ENCODE measurements at regions not wholly inside any gene's neighbourhood (a gene's known extent, or its start where the extent isn't known, plus 50 kb on each side); places are given as distances from the start of the nearest gene placed in this dataset.

- Histone ChIP-seq H3K4me3 (ENCODE audit: low read depth in 1 of 2, low read length in 1 of 2) (no peak overlapping the region), H3K36me3 (no peaks in the 10 kb centered on the region), H3K4me1 (ENCODE audit: control insufficient read depth in 1 of 2, insufficient read depth in 1 of 2, low read depth in 1 of 2, low read length in 1 of 2) (no peaks in the 10 kb centered on the region), H3K9me3 (no peaks in the 10 kb centered on the region), H3K27me3 (no peaks in the 10 kb centered on the region), H3K27ac (no peak overlapping the region)
- no peak for TF ChIP-seq CTCF (IDR thresholded peaks at IDR 0.05)
Measured at GRCh38 chr12:60066655-60067054, 470.8 kb downstream of the SLC16A7 start.

DNA sequence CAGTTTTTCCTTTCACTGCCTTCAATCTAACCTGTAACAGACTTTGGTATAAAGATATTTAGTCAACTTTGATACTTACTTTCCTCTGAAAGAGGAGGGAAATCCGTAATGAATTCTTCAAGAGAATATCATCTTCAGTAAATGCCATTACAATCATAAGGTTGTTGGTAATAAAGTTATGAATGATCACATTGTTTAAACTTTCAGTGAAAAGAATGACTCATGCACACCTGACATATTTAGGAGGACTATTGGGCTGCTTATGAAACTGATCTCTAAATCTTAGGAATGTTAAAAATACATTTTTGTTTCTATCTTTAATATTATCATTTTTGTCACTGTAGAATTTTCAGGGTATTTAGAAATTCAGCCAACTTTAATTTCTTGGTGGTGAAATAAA lies 474.7 kb downstream of the SLC16A7 start:
- Histone ChIP-seq H3K36me3 (no peaks in the 10 kb centered on the region), H3K27me3 (no peaks in the 10 kb centered on the region), H3K27ac (no peak overlapping the region), H3K4me1 (ENCODE audit: control insufficient read depth in 1 of 2, insufficient read depth in 1 of 2, low read depth in 1 of 2, low read length in 1 of 2) (no peaks in the 10 kb centered on the region), H3K4me3 (ENCODE audit: low read depth in 1 of 2, low read length in 1 of 2) (no peak overlapping the region), H3K9me3 (no peaks in the 10 kb centered on the region)
- TF ChIP-seq CTCF (IDR thresholded peaks at IDR 0.05): no peak

DNA sequence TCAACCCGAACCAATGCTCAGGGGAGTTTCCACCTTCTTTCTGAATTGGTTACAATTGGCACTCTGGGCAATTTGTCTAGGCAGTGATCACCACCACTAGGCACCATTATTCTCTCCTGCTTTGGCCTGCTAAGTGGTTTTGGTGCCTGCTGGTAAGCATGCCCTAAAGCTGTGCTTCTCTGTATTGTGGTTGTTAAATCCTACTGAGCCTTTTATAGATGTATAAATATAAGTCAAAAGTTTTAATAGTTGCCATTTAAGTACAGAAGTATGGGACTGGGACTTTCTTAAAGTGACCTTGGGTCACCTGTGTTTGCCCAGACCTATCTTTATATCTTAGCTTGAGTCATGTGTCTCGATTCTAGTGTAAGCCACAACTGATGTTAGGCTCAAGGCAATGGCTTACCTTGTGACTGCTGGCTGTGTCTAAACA lies 475.9 kb downstream of the SLC16A7 start:
- no peak overlapping the region for H3K27ac ChIP-seq
- H3K4me1 ChIP-seq (ENCODE audit: control insufficient read depth in 1 of 2, insufficient read depth in 1 of 2, low read depth in 1 of 2, low read length in 1 of 2): no peaks in the 10 kb centered on the region
- H3K27me3 ChIP-seq: no peaks in the 10 kb centered on the region
- no peaks in the 10 kb centered on the region for H3K36me3 ChIP-seq
- no peaks in the 10 kb centered on the region for H3K9me3 ChIP-seq
- no peak overlapping the region for H3K4me3 ChIP-seq (ENCODE audit: low read depth in 1 of 2, low read length in 1 of 2)
- no peak for TF ChIP-seq CTCF (IDR thresholded peaks at IDR 0.05)

DNA sequence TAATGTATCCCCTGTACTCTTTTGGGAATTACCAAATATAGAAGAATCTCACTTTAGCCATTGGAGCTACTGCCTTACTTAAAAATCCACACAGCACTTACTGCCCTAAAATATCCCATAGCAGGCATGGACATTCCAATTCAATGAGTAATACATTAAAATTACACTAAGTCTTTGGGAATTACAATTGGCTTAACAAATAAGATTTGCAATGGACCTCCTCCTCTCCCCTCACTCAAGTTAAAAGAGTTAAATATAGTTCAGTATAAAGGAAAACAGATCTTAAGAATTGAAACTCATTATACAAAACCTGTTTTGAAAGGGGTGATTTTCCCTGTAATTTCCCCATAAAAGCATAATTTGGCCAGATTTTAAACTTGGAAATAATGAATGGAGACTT lies 477.1 kb downstream of the SLC16A7 start:
- H3K4me1 ChIP-seq (ENCODE audit: control insufficient read depth in 1 of 2, insufficient read depth in 1 of 2, low read depth in 1 of 2, low read length in 1 of 2): no peaks in the 10 kb centered on the region
- no peaks in the 10 kb centered on the region for H3K9me3 ChIP-seq
- H3K27ac ChIP-seq: no peak overlapping the region
- H3K27me3 ChIP-seq: no peaks in the 10 kb centered on the region
- H3K36me3 ChIP-seq: no peaks in the 10 kb centered on the region
- no peak overlapping the region for H3K4me3 ChIP-seq (ENCODE audit: low read depth in 1 of 2, low read length in 1 of 2)
- TF ChIP-seq CTCF (IDR thresholded peaks at IDR 0.05): no peak

DNA sequence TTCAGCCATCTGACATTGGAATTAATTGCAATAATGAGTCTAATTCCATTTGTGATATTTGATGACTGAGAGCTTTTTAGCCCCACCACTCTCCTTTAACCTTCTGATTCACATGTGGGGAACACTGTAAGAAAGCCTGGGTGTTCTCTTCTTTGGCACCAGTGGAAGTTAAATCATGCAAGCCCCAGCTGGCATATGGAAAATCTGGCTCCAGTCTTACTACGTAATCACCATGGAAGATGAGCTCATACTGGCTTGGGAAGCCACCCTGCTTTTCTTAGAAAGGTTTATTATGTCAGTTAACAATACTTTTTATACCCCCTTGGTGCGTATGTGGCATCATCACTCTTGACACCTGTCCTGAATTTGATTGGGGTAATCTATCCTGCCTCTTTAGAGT lies 479.3 kb downstream of the SLC16A7 start:
- Histone ChIP-seq H3K4me1 (ENCODE audit: control insufficient read depth in 1 of 2, insufficient read depth in 1 of 2, low read depth in 1 of 2, low read length in 1 of 2) (no peaks in the 10 kb centered on the region), H3K9me3 (no peaks in the 10 kb centered on the region), H3K27me3 (no peaks in the 10 kb centered on the region), H3K4me3 (ENCODE audit: low read depth in 1 of 2, low read length in 1 of 2) (no peak overlapping the region), H3K27ac (no peak overlapping the region), H3K36me3 (no peaks in the 10 kb centered on the region)
- TF ChIP-seq CTCF (IDR thresholded peaks at IDR 0.05): no peak

- no peaks in the 10 kb centered on the region for H3K4me1 ChIP-seq (ENCODE audit: control insufficient read depth in 1 of 2, insufficient read depth in 1 of 2, low read depth in 1 of 2, low read length in 1 of 2)
- no peaks in the 10 kb centered on the region for H3K9me3 ChIP-seq
- H3K36me3 ChIP-seq: no peaks in the 10 kb centered on the region
- no peaks in the 10 kb centered on the region for H3K27me3 ChIP-seq
- no peak overlapping the region for H3K27ac ChIP-seq
- no peak for TF ChIP-seq CTCF (IDR thresholded peaks at IDR 0.05)
- H3K4me3 ChIP-seq (ENCODE audit: low read depth in 1 of 2, low read length in 1 of 2): no peak overlapping the region
Measured at GRCh38 chr12:60078026-60078425, 482.2 kb downstream of the SLC16A7 start.

Data from neutrophil (primary cell).